ENCODE measurements at regions not wholly inside any gene's neighbourhood (a gene's known extent, or its start where the extent isn't known, plus 50 kb on each side); places are given as distances from the start of the nearest gene placed in this dataset.
"Not testable (repeated sequence)": the region's sequence is repeated elsewhere in the genome, so short reads cannot be mapped to it uniquely, and the experiment has no call there.

GRCh38 chr7:39758234-39758970 is 135.0 kb downstream of the RALA start:
- DNase-seq = peak in 3 of 56 donors; percentile 3 to 12 (median 5)

GRCh38 chr7:39761449-39761848 is 138.1 kb downstream of the RALA start:
- no peak for DNase-seq

- DNase-seq = not testable (repeated sequence)
These were observed 139.1 kb downstream of the RALA start for GRCh38 chr7:39762466-39762865.

- DNase-seq = not testable (repeated sequence)
These were observed 139.5 kb downstream of the RALA start for GRCh38 chr7:39762881-39763280.

GRCh38 chr7:39765833-39766232 is 142.5 kb downstream of the RALA start:
- DNase-seq = not testable (repeated sequence)

GRCh38 chr7:39768439-39768838 is 145.1 kb downstream of the RALA start:
- peak in 17 of 56 donors; percentile 1 to 58 (median 16) for DNase-seq

- not testable (repeated sequence) for DNase-seq
These were observed 151.0 kb downstream of the RALA start for GRCh38 chr7:39774341-39774851.

GRCh38 chr7:39781557-39781956 is 158.2 kb downstream of the RALA start:
- not testable (repeated sequence) for DNase-seq

- not testable (repeated sequence) for DNase-seq
These were observed 163.1 kb downstream of the RALA start for GRCh38 chr7:39786440-39786839.

GRCh38 chr7:39791035-39791434 is 159.0 kb upstream of the CDK13 start:
- not testable (repeated sequence) for DNase-seq

- not testable (repeated sequence) for DNase-seq
These were observed 158.1 kb upstream of the CDK13 start for GRCh38 chr7:39791911-39792310.

GRCh38 chr7:39793026-39793425 is 157.0 kb upstream of the CDK13 start:
- DNase-seq = not testable (repeated sequence)

- DNase-seq = not testable (repeated sequence)
These were observed 156.2 kb upstream of the CDK13 start for GRCh38 chr7:39793851-39794250.

- DNase-seq = not testable (repeated sequence)
These were observed 153.1 kb upstream of the CDK13 start for GRCh38 chr7:39796947-39797346.

- DNase-seq = not testable (repeated sequence)
These were observed 152.0 kb upstream of the CDK13 start for GRCh38 chr7:39798077-39798476.

GRCh38 chr7:39808796-39809481 is 141.1 kb upstream of the CDK13 start:
- no peak for DNase-seq

GRCh38 chr7:39810204-39810642 is 139.8 kb upstream of the CDK13 start:
- no peak for DNase-seq

GRCh38 chr7:39810710-39811109 is 139.3 kb upstream of the CDK13 start:
- no peak for DNase-seq

- DNase-seq = no peak
These were observed 138.9 kb upstream of the CDK13 start for GRCh38 chr7:39811161-39811614.

- no peak for DNase-seq
These were observed 133.5 kb upstream of the CDK13 start for GRCh38 chr7:39816462-39817060.

GRCh38 chr7:39819514-39819913 is 130.5 kb upstream of the CDK13 start:
- no peak for DNase-seq
